Endothelial cell (in vitro differentiated cells): ENCODE measurements at regions not wholly inside any gene's neighbourhood (a gene's known extent, or its start where the extent isn't known, plus 50 kb on each side); places are given as distances from the start of the nearest gene placed in this dataset.
"Not testable (repeated sequence)": the region's sequence is repeated elsewhere in the genome, so short reads cannot be mapped to it uniquely, and the experiment has no call there.

Experiments
- DNase-seq: peaks from one replicate; pipeline ENCODE4 v3.0.0; 2021; ENCODE audit warnings: low spot score
- H3K27ac Mint-ChIP-seq: one replicate; pipeline ENCODE4 v1.8.0; 2021; ENCODE audit warnings: mixed read lengths, inconsistent platforms; ENCODE audit not compliant: unreplicated experiment
- H3K27me3 Mint-ChIP-seq: one replicate; pipeline ENCODE4 v1.8.0; 2021; ENCODE audit warnings: mild to moderate bottlenecking, moderate library complexity, mixed read lengths, inconsistent platforms; ENCODE audit not compliant: unreplicated experiment
- H3K36me3 Mint-ChIP-seq: one replicate; pipeline ENCODE4 v1.8.0; 2021; ENCODE audit warnings: mild to moderate bottlenecking, low read depth, mixed read lengths, inconsistent platforms; ENCODE audit not compliant: unreplicated experiment
- H3K4me1 Mint-ChIP-seq: one replicate; pipeline ENCODE4 v1.8.0; 2021; ENCODE audit warnings: mild to moderate bottlenecking, mixed read lengths, inconsistent platforms; ENCODE audit not compliant: unreplicated experiment
- H3K4me3 Mint-ChIP-seq: one replicate; pipeline ENCODE4 v1.8.0; 2021; ENCODE audit warnings: mild to moderate bottlenecking, mixed read lengths, inconsistent platforms; ENCODE audit not compliant: unreplicated experiment
- H3K9me3 Mint-ChIP-seq: one replicate; pipeline ENCODE4 v1.8.0; 2021; ENCODE audit warnings: mixed read lengths, inconsistent platforms; ENCODE audit not compliant: unreplicated experiment
- CTCF ChIP-seq: fragments of 200-600 bp; sonication (generic); IDR thresholded peaks from one replicate; pipeline ENCODE4 v1.5.0; 2021; ENCODE audit warnings: antibody characterized with exemption; ENCODE audit not compliant: unreplicated experiment

- Mint-ChIP-seq H3K36me3 (no peaks in the 10 kb centered on the region), H3K4me1 (peaks cover 41% of the 10 kb centered on the region), H3K27ac (no peak overlapping the region), H3K4me3 (no peak overlapping the region), H3K9me3 (no peaks in the 10 kb centered on the region), H3K27me3 (peaks cover 4% of the 10 kb centered on the region)
- DNase-seq: no peak
- TF ChIP-seq CTCF: no peak
Observed at GRCh38 chr3:153631664-153632063, 469.6 kb downstream of the RAP2B start.

GRCh38 chr3:153633407-153633806 is 471.4 kb downstream of the RAP2B start:
- no peaks in the 10 kb centered on the region for H3K36me3 Mint-ChIP-seq
- no peak overlapping the region for H3K4me3 Mint-ChIP-seq
- H3K9me3 Mint-ChIP-seq: no peaks in the 10 kb centered on the region
- H3K4me1 Mint-ChIP-seq: peaks cover 35% of the 10 kb centered on the region
- no peak overlapping the region for H3K27ac Mint-ChIP-seq
- no peak for DNase-seq
- no peak for TF ChIP-seq CTCF
- peaks cover 4% of the 10 kb centered on the region for H3K27me3 Mint-ChIP-seq

- no peak for TF ChIP-seq CTCF
- Mint-ChIP-seq H3K36me3 (no peaks in the 10 kb centered on the region), H3K27ac (no peak overlapping the region), H3K27me3 (peaks cover 2% of the 10 kb centered on the region), H3K4me1 (peaks cover 23% of the 10 kb centered on the region), H3K9me3 (no peaks in the 10 kb centered on the region), H3K4me3 (no peak overlapping the region)
- DNase-seq: no peak
Observed at GRCh38 chr3:153634683-153635082, 472.7 kb downstream of the RAP2B start.

- Mint-ChIP-seq H3K36me3 (no peaks in the 10 kb centered on the region), H3K27me3 (no peaks in the 10 kb centered on the region), H3K4me3 (no peak overlapping the region), H3K27ac (no peak overlapping the region), H3K4me1 (peaks cover 2% of the 10 kb centered on the region), H3K9me3 (no peaks in the 10 kb centered on the region)
- no peak for DNase-seq
- no peak for TF ChIP-seq CTCF
Observed at GRCh38 chr3:153639631-153640030, 477.6 kb downstream of the RAP2B start.

GRCh38 chr3:153640689-153641665 is 479.0 kb downstream of the RAP2B start:
- no peaks in the 10 kb centered on the region for H3K36me3 Mint-ChIP-seq
- DNase-seq: no peak
- no peak for TF ChIP-seq CTCF
- H3K27ac Mint-ChIP-seq: no peak overlapping the region
- no peak overlapping the region for H3K4me3 Mint-ChIP-seq
- H3K27me3 Mint-ChIP-seq: no peaks in the 10 kb centered on the region
- H3K9me3 Mint-ChIP-seq: no peaks in the 10 kb centered on the region
- H3K4me1 Mint-ChIP-seq: peaks cover 2% of the 10 kb centered on the region

- H3K27ac Mint-ChIP-seq, H3K36me3 Mint-ChIP-seq, H3K9me3 Mint-ChIP-seq, H3K27me3 Mint-ChIP-seq, H3K4me3 Mint-ChIP-seq, H3K4me1 Mint-ChIP-seq, DNase-seq: not testable (repeated sequence)
Observed at GRCh38 chr3:153642576-153642975, 478.6 kb upstream of the ARHGEF26 start.

GRCh38 chr3:153643471-153643870 is 477.7 kb upstream of the ARHGEF26 start:
- not testable (repeated sequence) for H3K9me3 Mint-ChIP-seq, H3K27me3 Mint-ChIP-seq, DNase-seq, H3K4me3 Mint-ChIP-seq, H3K36me3 Mint-ChIP-seq, H3K4me1 Mint-ChIP-seq, H3K27ac Mint-ChIP-seq
